PC-3 (cell line): ENCODE measurements at regions not wholly inside any gene's neighbourhood (a gene's known extent, or its start where the extent isn't known, plus 50 kb on each side); places are given as distances from the start of the nearest gene placed in this dataset.

Source experiments
- ATAC-seq: fragments of 200-7000 bp; cut with Tn5 transposase; 2 replicates; pipeline ENCODE4 v1.9.1; 2020; ENCODE audit warnings: mild to moderate bottlenecking, moderate library complexity
- BruUV-seq: library from RNA; stranded (reverse); fragments of 400-500 nt; replicated peaks from 2 replicates; lab custom pipeline; 2021; lab: Mats Ljungman, UMichigan
- CTCF ChIA-PET: fragments of 300-600 bp; sonication (Branson Sonifier 250); formaldehyde crosslinking; loops from one replicate; lab custom pipeline; 2022; ENCODE audit warnings: antibody characterized with exemption; lab: Charles Lee
- POLR2A ChIA-PET: fragments of 300-600 bp; sonication (Branson Sonifier 250); formaldehyde crosslinking; loops from one replicate; lab custom pipeline; 2022; ENCODE audit warnings: antibody characterized with exemption; ENCODE audit not compliant: unreplicated experiment; lab: Charles Lee
- DNase-seq: peaks from one replicate; pipeline ENCODE4 v3.0.0-alpha.2; 2015
- H2AFZ ChIP-seq: fragments of 300-600 bp; sonication (generic); 2 replicates; pipeline ENCODE4 v1.6.0; 2016; ENCODE audit warnings: antibody characterized with exemption, low read length
- H3F3A ChIP-seq: fragments of 300-600 bp; sonication (generic); one replicate; pipeline ENCODE4 v1.6.0; 2017; ENCODE audit warnings: antibody characterized with exemption, low read length, control low read depth, mild to moderate bottlenecking; ENCODE audit not compliant: unreplicated experiment
- H3K27ac ChIP-seq: fragments of 300-600 bp; sonication (generic); 2 replicates; pipeline ENCODE4 v1.5.1; 2016; ENCODE audit warnings: mild to moderate bottlenecking, low read length
- H3K27me3 ChIP-seq: fragments of 300-600 bp; sonication (generic); 2 replicates; pipeline ENCODE4 v1.6.1; 2016; ENCODE audit warnings: low read length, mixed read lengths
- H3K36me3 ChIP-seq: fragments of 300-600 bp; sonication (generic); 2 replicates; pipeline ENCODE4 v1.6.1; 2016; ENCODE audit warnings: low read depth, mixed run types, low read length, mixed read lengths
- H3K4me1 ChIP-seq: fragments of 300-600 bp; sonication (generic); 2 replicates; pipeline ENCODE4 v1.5.1; 2016; ENCODE audit warnings: low read length; ENCODE audit not compliant: insufficient read depth
- H3K4me2 ChIP-seq: fragments of 300-600 bp; sonication (generic); 2 replicates; pipeline ENCODE4 v1.6.0; 2016; ENCODE audit warnings: low read length
- H3K4me3 ChIP-seq: fragments of 300-600 bp; sonication (generic); 2 replicates; pipeline ENCODE4 v1.5.1; 2016; ENCODE audit warnings: mild to moderate bottlenecking, low read length, mixed read lengths
- H3K79me2 ChIP-seq: fragments of 300-600 bp; sonication (generic); 2 replicates; pipeline ENCODE4 v1.6.1; 2017; ENCODE audit warnings: low read length, mixed read lengths
- H3K9ac ChIP-seq: fragments of 300-600 bp; sonication (generic); 2 replicates; pipeline ENCODE4 v1.6.0; 2016; ENCODE audit warnings: mild to moderate bottlenecking, low read length
- H3K9me2 ChIP-seq: fragments of 300-600 bp; sonication (generic); replicated peaks from 2 replicates; pipeline ENCODE4 v1.6.1; 2016; ENCODE audit warnings: mixed run types, low read length, mixed read lengths
- H3K9me3 ChIP-seq: fragments of 300-600 bp; sonication (generic); 2 replicates; pipeline ENCODE4 v1.6.1; 2016; ENCODE audit warnings: low read length, mixed read lengths
- H4K20me1 ChIP-seq: fragments of 300-600 bp; sonication (generic); 2 replicates; pipeline ENCODE4 v1.6.1; 2016; ENCODE audit warnings: low read length, mixed read lengths
- CTCF ChIP-seq: fragments of 300-600 bp; sonication (generic); conservative IDR thresholded peaks from 2 replicates; pipeline ENCODE4 v1.5.1; 2017; ENCODE audit warnings: antibody characterized with exemption, low read depth, mild to moderate bottlenecking, low read length
- EZH2 ChIP-seq: fragments of 300-600 bp; sonication (generic); IDR thresholded peaks from one replicate; pipeline ENCODE4 v1.6.1; 2017; ENCODE audit warnings: antibody characterized with exemption, mild to moderate bottlenecking, low read length; ENCODE audit not compliant: unreplicated experiment
- EZH2phosphoT487 ChIP-seq: fragments of 300-600 bp; sonication (generic); IDR thresholded peaks from 2 replicates; pipeline ENCODE4 v1.6.1; 2018; ENCODE audit warnings: mild to moderate bottlenecking, antibody characterized with exemption, low read length, borderline replicate concordance
- intact Hi-C: fragments of 100-400 bp; cut with micrococcal nuclease; formaldehyde crosslinking; loops from 2 replicates; pipeline ENCODE4 v1.9.0; 2023

- Histone ChIP-seq H3K9me2 (no peaks in the 10 kb centered on the region), H3K36me3 (no peaks in the 10 kb centered on the region), H3K4me3 (no peak overlapping the region), H3K9me3 (no peaks in the 10 kb centered on the region), H3K4me1 (no peaks in the 10 kb centered on the region), H3F3A (no peaks in the 10 kb centered on the region), H4K20me1 (no peaks in the 10 kb centered on the region), H3K79me2 (no peaks in the 10 kb centered on the region), H3K9ac (no peak overlapping the region), H2AFZ (no peak overlapping the region), H3K4me2 (no peak overlapping the region), H3K27me3 (0 out of 2 replicates have a peak, but pooled peaks cover 5% of the 10 kb centered on the region), H3K27ac (no peak overlapping the region)
- CTCF ChIA-PET = no interaction called here
- TF ChIP-seq EZH2phosphoT487 = no peak
- ATAC-seq = no peak
- no TSS peak for BruUV-seq
- intact Hi-C loops = no loop called here
- no peak for DNase-seq
- POLR2A ChIA-PET = no interaction called here
Measured at GRCh38 chr2:182581196-182581935, 134.7 kb upstream of the DNAJC10 start.

GRCh38 chr2:182584462-182584861 lies 131.6 kb upstream of the DNAJC10 start:
- no peaks in the 10 kb centered on the region for H3K4me1 ChIP-seq
- H3K9me2 ChIP-seq = no peaks in the 10 kb centered on the region
- no peak overlapping the region for H3K9ac ChIP-seq
- no peaks in the 10 kb centered on the region for H3K36me3 ChIP-seq
- H3K4me2 ChIP-seq = no peak overlapping the region
- no peaks in the 10 kb centered on the region for H4K20me1 ChIP-seq
- no peak overlapping the region for H3K27ac ChIP-seq
- H3F3A ChIP-seq = no peaks in the 10 kb centered on the region
- CTCF ChIA-PET = no interaction called here
- TF ChIP-seq EZH2 (no peak), CTCF (no peak), EZH2phosphoT487 (no peak)
- no peak overlapping the region for H2AFZ ChIP-seq
- no TSS peak for BruUV-seq
- DNase-seq = no peak
- no peak for ATAC-seq
- POLR2A ChIA-PET = no interaction called here
- H3K79me2 ChIP-seq = no peaks in the 10 kb centered on the region
- H3K9me3 ChIP-seq = no peaks in the 10 kb centered on the region
- H3K27me3 ChIP-seq = 0 out of 2 replicates have a peak, but pooled peaks cover 5% of the 10 kb centered on the region
- no peak overlapping the region for H3K4me3 ChIP-seq
- intact Hi-C loops = no loop called here

GRCh38 chr2:182585001-182585400 lies 131.1 kb upstream of the DNAJC10 start:
- no peaks in the 10 kb centered on the region for H3K79me2 ChIP-seq
- CTCF ChIA-PET = no interaction called here
- TF ChIP-seq EZH2phosphoT487 = no peak
- TF ChIP-seq EZH2 = no peak
- no peak for TF ChIP-seq CTCF
- H3K4me3 ChIP-seq = no peak overlapping the region
- DNase-seq (no peak), ATAC-seq (no peak)
- no peak overlapping the region for H3K9ac ChIP-seq
- H3F3A ChIP-seq = no peaks in the 10 kb centered on the region
- H3K27ac ChIP-seq = no peak overlapping the region
- H3K4me1 ChIP-seq = no peaks in the 10 kb centered on the region
- H4K20me1 ChIP-seq = no peaks in the 10 kb centered on the region
- H3K4me2 ChIP-seq = no peak overlapping the region
- POLR2A ChIA-PET = no interaction called here
- H3K9me3 ChIP-seq = no peaks in the 10 kb centered on the region
- intact Hi-C loops = no loop called here
- no peak overlapping the region for H2AFZ ChIP-seq
- no peaks in the 10 kb centered on the region for H3K9me2 ChIP-seq
- H3K36me3 ChIP-seq = no peaks in the 10 kb centered on the region
- BruUV-seq = no TSS peak
- 0 out of 2 replicates have a peak, but pooled peaks cover 5% of the 10 kb centered on the region for H3K27me3 ChIP-seq
